HepG2 (cell line): ENCODE measurements at regions not wholly inside any gene's neighbourhood (a gene's known extent, or its start where the extent isn't known, plus 50 kb on each side); places are given as distances from the start of the nearest gene placed in this dataset.

Experiments
- ATF4 ChIP-seq, 2 experiments: fragments of 450-650 bp in 1 of 2; sonication (generic) in 1 of 2; formaldehyde crosslinking; IDR thresholded peaks; 2 replicates each; pipeline versions ENCODE4 v1.5.0 to v1.8.0; 2020 to 2022; ENCODE audit warnings: mild to moderate bottlenecking in 1 of 2, missing genetic modification reagents in 1 of 2
- BCL6 ChIP-seq: IDR thresholded peaks from 2 replicates; pipeline ENCODE4 v1.6.1; 2016; ENCODE audit warnings: missing genetic modification reagents, missing compliant biosample characterization
- CCDC6 ChIP-seq: sonication (generic); formaldehyde crosslinking; IDR thresholded peaks from 2 replicates; pipeline ENCODE4 v1.8.1; 2022; ENCODE audit warnings: mild to moderate bottlenecking, missing genetic modification reagents, moderate library complexity
- HNRNPLL ChIP-seq: fragments of 200-400 bp; formaldehyde crosslinking; IDR thresholded peaks from 2 replicates; pipeline ENCODE4 v1.6.1; 2017; ENCODE audit warnings: mild to moderate bottlenecking, low read depth, low read length; ENCODE audit not compliant: poor library complexity, severe bottlenecking
- IKZF5 ChIP-seq: IDR thresholded peaks from 2 replicates; pipeline ENCODE4 v1.6.1; 2018; ENCODE audit warnings: missing genetic modification reagents, mild to moderate bottlenecking, missing compliant biosample characterization
- KAT7 ChIP-seq: IDR thresholded peaks from 2 replicates; pipeline ENCODE4 v1.6.1; 2018; ENCODE audit warnings: borderline replicate concordance, missing compliant biosample characterization
- SKI ChIP-seq: fragments of 450-650 bp; IDR thresholded peaks from one replicate; pipeline ENCODE4 v1.6.1; 2018; ENCODE audit warnings: mild to moderate bottlenecking; ENCODE audit not compliant: partially characterized antibody
- SMAD3 ChIP-seq: sonication (generic); formaldehyde crosslinking; IDR thresholded peaks from 2 replicates; pipeline ENCODE4 v1.4.0; 2020; ENCODE audit warnings: missing genetic modification reagents
- SP1 ChIP-seq, 2 experiments: fragments of 450-650 bp in 1 of 2; sonication (generic) in 1 of 2; formaldehyde crosslinking in 1 of 2; IDR thresholded peaks; 2 replicates each; pipeline versions ENCODE4 v1.4.0 to v1.6.1; 2016 to 2020; ENCODE audit warnings: missing genetic modification reagents in 1 of 2
- TP53 ChIP-seq: sonication (generic); formaldehyde crosslinking; conservative IDR thresholded peaks from 2 replicates; pipeline ENCODE4 v1.4.0; 2020; ENCODE audit warnings: missing genetic modification reagents
- ZBTB4 ChIP-seq: sonication (generic); formaldehyde crosslinking; IDR thresholded peaks from 2 replicates; pipeline ENCODE4 v1.4.0; 2020; ENCODE audit warnings: missing genetic modification reagents, mild to moderate bottlenecking, borderline replicate concordance
- ZNF18 ChIP-seq: sonication (generic); formaldehyde crosslinking; IDR thresholded peaks from 2 replicates; pipeline ENCODE4 v1.8.0; 2022; ENCODE audit warnings: mild to moderate bottlenecking, missing genetic modification reagents; ENCODE audit not compliant: insufficient replicate concordance
- ZNF326 ChIP-seq: sonication (generic); formaldehyde crosslinking; IDR thresholded peaks from 2 replicates; pipeline ENCODE4 v1.4.0; 2020; ENCODE audit warnings: missing genetic modification reagents, borderline replicate concordance
- ZNF772 ChIP-seq: sonication (generic); formaldehyde crosslinking; IDR thresholded peaks from 2 replicates; pipeline ENCODE4 v1.5.0; 2020; ENCODE audit warnings: mild to moderate bottlenecking, missing genetic modification reagents
- TF ChIP-seq, protein P1 (sequence below): sonication (generic); formaldehyde crosslinking; IDR thresholded peaks from 2 replicates; pipeline ENCODE4 v1.5.0; 2020; ENCODE audit warnings: mild to moderate bottlenecking, missing genetic modification reagents
- TF ChIP-seq, protein P2 (sequence below): sonication (generic); formaldehyde crosslinking; IDR thresholded peaks from 2 replicates; pipeline ENCODE4 v1.4.0; 2020; ENCODE audit warnings: missing genetic modification reagents

DNA sequence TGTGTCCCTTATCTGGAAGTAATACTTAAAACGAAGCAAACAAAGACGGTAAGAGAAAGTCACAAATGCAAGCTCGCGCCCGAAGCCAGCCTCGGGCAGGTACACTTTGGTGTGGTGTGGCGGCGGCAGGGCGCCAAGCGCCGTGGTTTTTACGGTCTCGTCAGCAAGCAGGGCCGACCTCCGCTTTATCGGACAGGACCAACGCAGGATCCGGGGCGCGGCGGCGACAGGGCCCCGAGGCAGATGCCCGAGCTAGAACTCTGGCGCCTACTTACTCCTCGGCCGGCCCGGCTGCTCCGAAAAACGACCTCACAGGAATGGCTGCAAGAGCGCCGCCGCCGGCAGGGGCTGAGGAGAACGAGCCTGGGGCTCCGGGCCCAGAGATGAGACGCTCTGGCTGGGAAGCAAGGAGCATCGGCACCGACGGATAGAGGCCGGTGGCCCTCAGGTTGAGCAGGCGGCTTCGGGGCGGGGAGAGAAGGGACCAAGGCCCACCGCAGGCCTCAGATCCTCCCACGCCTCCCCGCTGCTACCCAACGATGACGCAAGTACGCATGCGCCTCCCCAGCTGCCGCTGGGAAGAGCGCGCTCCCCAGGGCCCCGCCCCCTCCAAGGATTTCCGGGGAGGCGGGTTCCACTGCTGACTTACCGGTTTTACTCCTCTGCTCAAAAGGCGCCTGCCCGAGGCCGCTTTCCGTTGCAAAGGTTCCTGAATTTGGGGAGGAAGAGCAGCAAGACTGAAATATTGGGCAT lies 60.6 kb downstream of the FAM217A start (continued):
- peak; percentile 95 for TF ChIP-seq ZNF18 (CRISPR knock-in tag)
- peak; percentile 93 for TF ChIP-seq HNRNPLL
- peak; percentile 43 for TF ChIP-seq SKI
- peak; percentile 48 for TF ChIP-seq BCL6 (CRISPR knock-in tag)
- TF ChIP-seq SP1 (IDR thresholded peaks at IDR 0.05), result no peak
- TF ChIP-seq SP1 (CRISPR knock-in tag; IDR thresholded peaks at IDR 0.05), result peak; percentile 75
- TF ChIP-seq ATF4 (CRISPR knock-in tag; IDR thresholded peaks at IDR 0.05), result peak in 1 of 2 experiments; percentile 62; a peak in 1 of 4 replicates
- 0 out of 2 replicates have a peak, but pooled peaks have one; percentile 22 for TF ChIP-seq SMAD3 (CRISPR knock-in tag)
- TF ChIP-seq TP53 (CRISPR knock-in tag), result no peak; the same call in 1 of the 2 replicates
- no peak for TF ChIP-seq ZNF326 (CRISPR knock-in tag)
- TF ChIP-seq, protein P1, sequence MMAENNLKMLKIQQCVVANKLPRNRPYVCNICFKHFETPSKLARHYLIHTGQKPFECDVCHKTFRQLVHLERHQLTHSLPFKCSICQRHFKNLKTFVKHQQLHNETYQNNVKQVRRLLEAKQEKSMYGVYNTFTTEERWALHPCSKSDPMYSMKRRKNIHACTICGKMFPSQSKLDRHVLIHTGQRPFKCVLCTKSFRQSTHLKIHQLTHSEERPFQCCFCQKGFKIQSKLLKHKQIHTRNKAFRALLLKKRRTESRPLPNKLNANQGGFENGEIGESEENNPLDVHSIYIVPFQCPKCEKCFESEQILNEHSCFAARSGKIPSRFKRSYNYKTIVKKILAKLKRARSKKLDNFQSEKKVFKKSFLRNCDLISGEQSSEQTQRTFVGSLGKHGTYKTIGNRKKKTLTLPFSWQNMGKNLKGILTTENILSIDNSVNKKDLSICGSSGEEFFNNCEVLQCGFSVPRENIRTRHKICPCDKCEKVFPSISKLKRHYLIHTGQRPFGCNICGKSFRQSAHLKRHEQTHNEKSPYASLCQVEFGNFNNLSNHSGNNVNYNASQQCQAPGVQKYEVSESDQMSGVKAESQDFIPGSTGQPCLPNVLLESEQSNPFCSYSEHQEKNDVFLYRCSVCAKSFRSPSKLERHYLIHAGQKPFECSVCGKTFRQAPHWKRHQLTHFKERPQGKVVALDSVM, result peak; percentile 91
- peak; percentile 95 for TF ChIP-seq IKZF5
- peak; percentile 97 for TF ChIP-seq ZNF772 (CRISPR knock-in tag)
- TF ChIP-seq CCDC6 (CRISPR knock-in tag), result peak; percentile 71; the same call in 1 of the 2 replicates
- peak; percentile 68; the same call in 1 of the 2 replicates for TF ChIP-seq ZBTB4 (CRISPR knock-in tag)
- TF ChIP-seq, protein P2, sequence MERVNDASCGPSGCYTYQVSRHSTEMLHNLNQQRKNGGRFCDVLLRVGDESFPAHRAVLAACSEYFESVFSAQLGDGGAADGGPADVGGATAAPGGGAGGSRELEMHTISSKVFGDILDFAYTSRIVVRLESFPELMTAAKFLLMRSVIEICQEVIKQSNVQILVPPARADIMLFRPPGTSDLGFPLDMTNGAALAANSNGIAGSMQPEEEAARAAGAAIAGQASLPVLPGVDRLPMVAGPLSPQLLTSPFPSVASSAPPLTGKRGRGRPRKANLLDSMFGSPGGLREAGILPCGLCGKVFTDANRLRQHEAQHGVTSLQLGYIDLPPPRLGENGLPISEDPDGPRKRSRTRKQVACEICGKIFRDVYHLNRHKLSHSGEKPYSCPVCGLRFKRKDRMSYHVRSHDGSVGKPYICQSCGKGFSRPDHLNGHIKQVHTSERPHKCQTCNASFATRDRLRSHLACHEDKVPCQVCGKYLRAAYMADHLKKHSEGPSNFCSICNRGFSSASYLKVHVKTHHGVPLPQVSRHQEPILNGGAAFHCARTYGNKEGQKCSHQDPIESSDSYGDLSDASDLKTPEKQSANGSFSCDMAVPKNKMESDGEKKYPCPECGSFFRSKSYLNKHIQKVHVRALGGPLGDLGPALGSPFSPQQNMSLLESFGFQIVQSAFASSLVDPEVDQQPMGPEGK (CRISPR knock-in tag), result peak; percentile 83
- TF ChIP-seq KAT7 (CRISPR knock-in tag), result peak; percentile 99
